ENCODE measurements at regions not wholly inside any gene's neighbourhood (a gene's known extent, or its start where the extent isn't known, plus 50 kb on each side); places are given as distances from the start of the nearest gene placed in this dataset.

GRCh38 chrX:118179718-118180117, 63.1 kb upstream of the KLHL13 start (continued):
- TF ChIP-seq TAF1 (IDR thresholded peaks at IDR 0.05; ENCODE audit: low read depth, low read length) (no peak), CBX5 (IDR thresholded peaks at IDR 0.05; ENCODE audit: low read depth, low read length) (no peak), SIRT6 (IDR thresholded peaks at IDR 0.05; ENCODE audit: low read length) (no peak), KDM5A (IDR thresholded peaks at IDR 0.05; ENCODE audit: low read length) (no peak)

Data from H1 (cell line).